HepG2 (cell line): ENCODE measurements at regions not wholly inside any gene's neighbourhood (a gene's known extent, or its start where the extent isn't known, plus 50 kb on each side); places are given as distances from the start of the nearest gene placed in this dataset.

Experiments
- AGO1 ChIP-seq: fragments of 200-400 bp; formaldehyde crosslinking; IDR thresholded peaks from 2 replicates; pipeline ENCODE4 v1.6.1; 2017; ENCODE audit warnings: mild to moderate bottlenecking, low read depth, low read length, moderate library complexity; ENCODE audit not compliant: poor library complexity, severe bottlenecking
- ATAD3A ChIP-seq: sonication (generic); formaldehyde crosslinking; IDR thresholded peaks from 2 replicates; pipeline ENCODE4 v1.4.0; 2020; ENCODE audit warnings: missing genetic modification reagents
- ERF ChIP-seq: IDR thresholded peaks from 2 replicates; pipeline ENCODE4 v1.6.1; 2018; ENCODE audit warnings: missing biosample characterization, missing genetic modification reagents
- FOXP4 ChIP-seq: sonication (generic); formaldehyde crosslinking; IDR thresholded peaks from 2 replicates; pipeline ENCODE4 v1.4.0; 2020; ENCODE audit warnings: missing genetic modification reagents
- GLI4 ChIP-seq: sonication (generic); formaldehyde crosslinking; IDR thresholded peaks from 2 replicates; pipeline ENCODE4 v1.5.1; 2020; ENCODE audit warnings: missing genetic modification reagents, mild to moderate bottlenecking, moderate library complexity, borderline replicate concordance
- GPN1 ChIP-seq: sonication (generic); formaldehyde crosslinking; IDR thresholded peaks from 2 replicates; pipeline ENCODE4 v1.5.1; 2020; ENCODE audit warnings: missing genetic modification reagents, borderline replicate concordance
- HDAC2 ChIP-seq: sonication (generic); formaldehyde crosslinking; IDR thresholded peaks from 2 replicates; pipeline ENCODE4 v1.4.0; 2020; ENCODE audit warnings: missing genetic modification reagents
- HOXA3 ChIP-seq: sonication (generic); formaldehyde crosslinking; IDR thresholded peaks from 2 replicates; pipeline ENCODE4 v1.5.0; 2020; ENCODE audit warnings: missing genetic modification reagents
- MED8 ChIP-seq: sonication (generic); formaldehyde crosslinking; IDR thresholded peaks from 2 replicates; pipeline ENCODE4 v1.8.1; 2023; ENCODE audit warnings: mild to moderate bottlenecking, missing genetic modification reagents; ENCODE audit not compliant: insufficient replicate concordance
- PTBP1 ChIP-seq: fragments of 200-400 bp; formaldehyde crosslinking; IDR thresholded peaks from 2 replicates; pipeline ENCODE4 v1.6.1; 2018; ENCODE audit warnings: low read length, low read depth; ENCODE audit not compliant: poor library complexity, severe bottlenecking
- RBAK ChIP-seq: sonication (generic); formaldehyde crosslinking; IDR thresholded peaks from 2 replicates; pipeline ENCODE4 v1.5.1; 2020; ENCODE audit warnings: mild to moderate bottlenecking, missing genetic modification reagents
- REPIN1 ChIP-seq: sonication (generic); formaldehyde crosslinking; IDR thresholded peaks from 2 replicates; pipeline ENCODE4 v1.8.0; 2022; ENCODE audit warnings: missing genetic modification reagents, low read depth, mild to moderate bottlenecking, borderline replicate concordance
- RFXAP ChIP-seq: sonication (generic); formaldehyde crosslinking; IDR thresholded peaks from 2 replicates; pipeline ENCODE4 v1.4.0; 2020; ENCODE audit warnings: missing genetic modification reagents, borderline replicate concordance
- RXRB ChIP-seq: IDR thresholded peaks from 2 replicates; pipeline ENCODE4 v1.6.1; 2016; ENCODE audit warnings: borderline replicate concordance, missing genetic modification reagents, missing compliant biosample characterization
- SMAD9 ChIP-seq: sonication (generic); formaldehyde crosslinking; IDR thresholded peaks from 2 replicates; pipeline ENCODE4 v1.5.1; 2020; ENCODE audit warnings: mild to moderate bottlenecking, missing genetic modification reagents
- TOPORS ChIP-seq: sonication (generic); formaldehyde crosslinking; IDR thresholded peaks from 2 replicates; pipeline ENCODE4 v1.8.0; 2023; ENCODE audit warnings: mild to moderate bottlenecking, missing genetic modification reagents
- XBP1 ChIP-seq: sonication (generic); formaldehyde crosslinking; IDR thresholded peaks from 2 replicates; pipeline ENCODE4 v1.5.0; 2020; ENCODE audit warnings: missing genetic modification reagents
- TF ChIP-seq, protein P1 (sequence below): sonication (generic); formaldehyde crosslinking; IDR thresholded peaks from 2 replicates; pipeline ENCODE4 v1.4.0; 2020; ENCODE audit warnings: mild to moderate bottlenecking, low read depth, missing genetic modification reagents
- TF ChIP-seq, protein P2 (sequence below): sonication (generic); formaldehyde crosslinking; IDR thresholded peaks from 2 replicates; pipeline ENCODE4 v1.4.0; 2020; ENCODE audit warnings: missing genetic modification reagents, borderline replicate concordance
- TF ChIP-seq, protein P3 (sequence below): sonication (generic); formaldehyde crosslinking; IDR thresholded peaks from 2 replicates; pipeline ENCODE4 v1.4.0; 2020; ENCODE audit warnings: missing genetic modification reagents
- TF ChIP-seq, protein P4 (sequence below): sonication (generic); formaldehyde crosslinking; IDR thresholded peaks from 2 replicates; pipeline ENCODE4 v1.9.0; 2022; ENCODE audit warnings: low read depth, missing genetic modification reagents

- TF ChIP-seq, protein P1, sequence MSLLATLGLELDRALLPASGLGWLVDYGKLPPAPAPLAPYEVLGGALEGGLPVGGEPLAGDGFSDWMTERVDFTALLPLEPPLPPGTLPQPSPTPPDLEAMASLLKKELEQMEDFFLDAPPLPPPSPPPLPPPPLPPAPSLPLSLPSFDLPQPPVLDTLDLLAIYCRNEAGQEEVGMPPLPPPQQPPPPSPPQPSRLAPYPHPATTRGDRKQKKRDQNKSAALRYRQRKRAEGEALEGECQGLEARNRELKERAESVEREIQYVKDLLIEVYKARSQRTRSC: no peak
- TF ChIP-seq XBP1: no peak
- TF ChIP-seq, protein P2, sequence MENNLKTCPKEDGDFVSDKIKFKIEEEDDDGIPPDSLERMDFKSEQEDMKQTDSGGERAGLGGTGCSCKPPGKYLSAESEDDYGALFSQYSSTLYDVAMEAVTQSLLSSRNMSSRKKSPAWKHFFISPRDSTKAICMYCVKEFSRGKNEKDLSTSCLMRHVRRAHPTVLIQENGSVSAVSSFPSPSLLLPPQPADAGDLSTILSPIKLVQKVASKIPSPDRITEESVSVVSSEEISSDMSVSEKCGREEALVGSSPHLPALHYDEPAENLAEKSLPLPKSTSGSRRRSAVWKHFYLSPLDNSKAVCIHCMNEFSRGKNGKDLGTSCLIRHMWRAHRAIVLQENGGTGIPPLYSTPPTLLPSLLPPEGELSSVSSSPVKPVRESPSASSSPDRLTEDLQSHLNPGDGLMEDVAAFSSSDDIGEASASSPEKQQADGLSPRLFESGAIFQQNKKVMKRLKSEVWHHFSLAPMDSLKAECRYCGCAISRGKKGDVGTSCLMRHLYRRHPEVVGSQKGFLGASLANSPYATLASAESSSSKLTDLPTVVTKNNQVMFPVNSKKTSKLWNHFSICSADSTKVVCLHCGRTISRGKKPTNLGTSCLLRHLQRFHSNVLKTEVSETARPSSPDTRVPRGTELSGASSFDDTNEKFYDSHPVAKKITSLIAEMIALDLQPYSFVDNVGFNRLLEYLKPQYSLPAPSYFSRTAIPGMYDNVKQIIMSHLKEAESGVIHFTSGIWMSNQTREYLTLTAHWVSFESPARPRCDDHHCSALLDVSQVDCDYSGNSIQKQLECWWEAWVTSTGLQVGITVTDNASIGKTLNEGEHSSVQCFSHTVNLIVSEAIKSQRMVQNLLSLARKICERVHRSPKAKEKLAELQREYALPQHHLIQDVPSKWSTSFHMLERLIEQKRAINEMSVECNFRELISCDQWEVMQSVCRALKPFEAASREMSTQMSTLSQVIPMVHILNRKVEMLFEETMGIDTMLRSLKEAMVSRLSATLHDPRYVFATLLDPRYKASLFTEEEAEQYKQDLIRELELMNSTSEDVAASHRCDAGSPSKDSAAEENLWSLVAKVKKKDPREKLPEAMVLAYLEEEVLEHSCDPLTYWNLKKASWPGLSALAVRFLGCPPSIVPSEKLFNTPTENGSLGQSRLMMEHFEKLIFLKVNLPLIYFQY: no peak
- TF ChIP-seq, protein P3, sequence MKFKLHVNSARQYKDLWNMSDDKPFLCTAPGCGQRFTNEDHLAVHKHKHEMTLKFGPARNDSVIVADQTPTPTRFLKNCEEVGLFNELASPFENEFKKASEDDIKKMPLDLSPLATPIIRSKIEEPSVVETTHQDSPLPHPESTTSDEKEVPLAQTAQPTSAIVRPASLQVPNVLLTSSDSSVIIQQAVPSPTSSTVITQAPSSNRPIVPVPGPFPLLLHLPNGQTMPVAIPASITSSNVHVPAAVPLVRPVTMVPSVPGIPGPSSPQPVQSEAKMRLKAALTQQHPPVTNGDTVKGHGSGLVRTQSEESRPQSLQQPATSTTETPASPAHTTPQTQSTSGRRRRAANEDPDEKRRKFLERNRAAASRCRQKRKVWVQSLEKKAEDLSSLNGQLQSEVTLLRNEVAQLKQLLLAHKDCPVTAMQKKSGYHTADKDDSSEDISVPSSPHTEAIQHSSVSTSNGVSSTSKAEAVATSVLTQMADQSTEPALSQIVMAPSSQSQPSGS: no peak
- TF ChIP-seq SMAD9: no peak
- TF ChIP-seq MED8: no peak
- TF ChIP-seq FOXP4: peak; percentile 43; the same call in 1 of the 2 replicates
- no peak for TF ChIP-seq GPN1
- no peak for TF ChIP-seq GLI4
- no peak for TF ChIP-seq TOPORS
- TF ChIP-seq RXRB (CRISPR knock-in tag): peak; percentile 87
- TF ChIP-seq, protein P4, sequence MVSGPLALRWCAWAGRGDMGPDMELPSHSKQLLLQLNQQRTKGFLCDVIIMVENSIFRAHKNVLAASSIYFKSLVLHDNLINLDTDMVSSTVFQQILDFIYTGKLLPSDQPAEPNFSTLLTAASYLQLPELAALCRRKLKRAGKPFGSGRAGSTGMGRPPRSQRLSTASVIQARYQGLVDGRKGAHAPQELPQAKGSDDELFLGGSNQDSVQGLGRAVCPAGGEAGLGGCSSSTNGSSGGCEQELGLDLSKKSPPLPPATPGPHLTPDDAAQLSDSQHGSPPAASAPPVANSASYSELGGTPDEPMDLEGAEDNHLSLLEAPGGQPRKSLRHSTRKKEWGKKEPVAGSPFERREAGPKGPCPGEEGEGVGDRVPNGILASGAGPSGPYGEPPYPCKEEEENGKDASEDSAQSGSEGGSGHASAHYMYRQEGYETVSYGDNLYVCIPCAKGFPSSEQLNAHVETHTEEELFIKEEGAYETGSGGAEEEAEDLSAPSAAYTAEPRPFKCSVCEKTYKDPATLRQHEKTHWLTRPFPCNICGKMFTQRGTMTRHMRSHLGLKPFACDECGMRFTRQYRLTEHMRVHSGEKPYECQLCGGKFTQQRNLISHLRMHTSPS (CRISPR knock-in tag): no peak
- TF ChIP-seq REPIN1 (CRISPR knock-in tag): no peak
- no peak for TF ChIP-seq RBAK (CRISPR knock-in tag)
- TF ChIP-seq ATAD3A (CRISPR knock-in tag): no peak
- TF ChIP-seq RFXAP (CRISPR knock-in tag): no peak
- TF ChIP-seq PTBP1: no peak
- TF ChIP-seq AGO1: no peak
- peak; percentile 76 for TF ChIP-seq HDAC2 (CRISPR knock-in tag)
- TF ChIP-seq ERF (CRISPR knock-in tag): no peak
- TF ChIP-seq HOXA3 (CRISPR knock-in tag): no peak
Measured at GRCh38 chr11:109109150-109109549, 312.8 kb upstream of the C11orf87 start (continued).
